ENCODE measurements at regions not wholly inside any gene's neighbourhood (a gene's known extent, or its start where the extent isn't known, plus 50 kb on each side); places are given as distances from the start of the nearest gene placed in this dataset.
"Not testable (repeated sequence)": the region's sequence is repeated elsewhere in the genome, so short reads cannot be mapped to it uniquely, and the experiment has no call there.

DNA sequence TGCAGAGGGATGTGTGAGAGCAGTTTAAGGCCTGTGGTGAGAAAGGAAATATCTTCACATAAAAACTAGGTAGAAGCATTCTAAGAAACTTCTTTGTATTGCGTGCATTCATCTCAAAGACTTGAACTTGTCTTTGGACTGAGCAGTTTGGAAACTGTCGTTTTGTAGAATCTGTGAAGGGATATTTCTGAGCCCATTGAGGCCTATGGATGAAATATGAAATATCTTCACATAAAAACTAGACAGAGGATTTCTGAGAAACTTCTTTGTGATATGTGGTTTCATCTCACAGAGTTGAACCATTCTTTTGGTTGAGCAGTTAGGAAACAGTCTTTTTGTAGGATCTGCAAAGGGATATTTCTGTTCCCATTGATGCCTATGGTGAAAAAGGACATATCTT, 3173.4 kb downstream of the TUBA3C start:
- TF ChIP-seq CTCF, POLR2A (IDR thresholded peaks at IDR 0.05): not testable (repeated sequence)

All from ovary (tissue), 3 donors.